Stimulated activated naive B cell treated with anti-CD40 and anti-IgM and Interleukin-4, amounts not matched to agents 10 μg/mL and 1 μg/mL and 100 μg/mL, for 72 hours (primary cell): ENCODE measurements at regions not wholly inside any gene's neighbourhood (a gene's known extent, or its start where the extent isn't known, plus 50 kb on each side); places are given as distances from the start of the nearest gene placed in this dataset.

Experiments
- ATAC-seq, 2 donors: fragments of 150-1000 bp; cut with Tn5 transposase; replicated peaks; 2 replicates each; pipeline ENCODE4 v1.10.0; 2021; ENCODE audit warnings: moderate library complexity in 1 of 2
- DNase-seq: peaks from one replicate; pipeline ENCODE4 v3.0.0; 2021
- H3K27ac Mint-ChIP-seq: one replicate; pipeline ENCODE4 v1.8.0; 2022; ENCODE audit warnings: mild to moderate bottlenecking, mixed read lengths
- H3K27me3 Mint-ChIP-seq, 2 donors: one replicate each; pipeline ENCODE4 v1.8.0; 2022; ENCODE audit warnings: mixed read lengths in 2 of 2
- H3K36me3 Mint-ChIP-seq, 2 donors: one replicate each; pipeline ENCODE4 v1.8.0; 2022; ENCODE audit warnings: mixed read lengths in 2 of 2, mild to moderate bottlenecking in 1 of 2
- H3K4me1 Mint-ChIP-seq, 2 donors: one replicate each; pipeline ENCODE4 v1.8.0; 2022; ENCODE audit warnings: mixed read lengths in 2 of 2, mild to moderate bottlenecking in 1 of 2
- H3K4me3 Mint-ChIP-seq, 2 donors: one replicate each; pipeline ENCODE4 v1.8.0; 2022; ENCODE audit warnings: mild to moderate bottlenecking in 2 of 2, mixed read lengths in 2 of 2, moderate library complexity in 1 of 2
- H3K9me3 Mint-ChIP-seq, 2 donors: one replicate each; pipeline ENCODE4 v1.8.0; 2022; ENCODE audit warnings: mixed read lengths in 2 of 2, mild to moderate bottlenecking in 1 of 2

DNA sequence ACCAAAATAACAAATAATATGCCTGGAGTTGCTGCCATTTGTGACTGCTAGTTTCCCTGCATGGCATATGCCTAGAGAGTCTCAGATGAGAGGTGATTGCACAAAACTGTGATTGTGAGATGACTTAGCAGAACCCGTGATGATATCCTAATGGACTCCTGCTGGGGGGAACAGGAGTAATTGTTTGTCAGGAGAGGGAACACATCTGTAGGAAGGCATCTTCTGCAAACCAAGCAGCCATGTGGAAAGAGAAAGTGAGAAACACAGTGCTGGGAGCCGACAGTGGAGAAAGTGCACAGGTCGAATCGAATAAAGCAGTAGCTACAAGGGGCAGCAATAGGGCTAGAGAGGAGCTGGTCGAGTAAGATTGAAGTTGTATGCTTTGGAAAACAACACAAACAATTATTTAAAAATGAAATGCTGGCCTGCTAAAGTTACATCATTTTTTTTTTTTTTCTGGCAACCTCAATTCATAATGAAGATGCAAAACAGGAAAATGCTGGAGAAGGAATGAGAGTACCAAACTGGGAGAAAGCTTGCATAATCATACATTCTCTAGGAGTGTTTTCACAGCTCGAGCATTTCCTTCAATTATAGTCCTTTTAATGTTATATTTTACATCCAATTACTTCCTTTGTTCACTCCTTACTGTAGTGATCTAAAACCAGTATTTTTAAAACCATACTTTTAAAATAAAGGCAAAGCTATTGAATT, 494.2 kb upstream of the AGTR1 start:
- Mint-ChIP-seq H3K4me3 (no peak overlapping the region), H3K4me1 (no peaks in the 10 kb centered on the region), H3K9me3 (peaks cover 0 to 4% of the 10 kb centered on the region in 2 donors), H3K36me3 (no peaks in the 10 kb centered on the region), H3K27me3 (no peaks in the 10 kb centered on the region), H3K27ac (no peak overlapping the region)
- ATAC-seq (no peak), DNase-seq (no peak)

DNA sequence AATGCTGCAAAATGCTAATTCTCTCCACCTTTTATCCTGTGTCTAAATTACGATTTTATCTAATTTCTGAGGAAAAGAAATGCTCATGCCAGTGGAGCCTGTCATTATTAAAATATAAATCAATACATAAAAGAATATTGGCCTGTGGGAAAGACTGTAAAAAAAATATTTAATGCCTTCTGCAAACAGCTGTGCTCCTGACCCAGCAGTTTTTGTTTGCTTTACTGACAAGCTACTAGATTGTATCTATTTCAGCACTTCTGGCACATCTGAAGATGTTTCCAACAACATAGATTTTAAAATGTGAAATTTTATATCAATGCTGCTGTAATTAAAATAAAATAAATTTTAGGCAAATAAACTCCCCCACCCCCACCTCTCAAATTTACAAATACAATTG, 493.6 kb upstream of the AGTR1 start:
- Mint-ChIP-seq H3K4me3 (no peak overlapping the region), H3K27ac (no peak overlapping the region), H3K36me3 (no peaks in the 10 kb centered on the region), H3K27me3 (no peaks in the 10 kb centered on the region), H3K4me1 (no peaks in the 10 kb centered on the region), H3K9me3 (peaks cover 2 to 4% of the 10 kb centered on the region in 2 donors)
- DNase-seq (no peak), ATAC-seq (no peak)

- no peak overlapping the region for H3K4me3 Mint-ChIP-seq
- ATAC-seq (no peak), DNase-seq (no peak)
- peaks cover 0 to 3% of the 10 kb centered on the region in 2 donors for H3K9me3 Mint-ChIP-seq
- H3K36me3 Mint-ChIP-seq: no peaks in the 10 kb centered on the region
- no peaks in the 10 kb centered on the region for H3K27me3 Mint-ChIP-seq
- H3K27ac Mint-ChIP-seq: no peak overlapping the region
- H3K4me1 Mint-ChIP-seq: no peaks in the 10 kb centered on the region
Measured at GRCh38 chr3:148205977-148206376, 491.7 kb upstream of the AGTR1 start.

DNA sequence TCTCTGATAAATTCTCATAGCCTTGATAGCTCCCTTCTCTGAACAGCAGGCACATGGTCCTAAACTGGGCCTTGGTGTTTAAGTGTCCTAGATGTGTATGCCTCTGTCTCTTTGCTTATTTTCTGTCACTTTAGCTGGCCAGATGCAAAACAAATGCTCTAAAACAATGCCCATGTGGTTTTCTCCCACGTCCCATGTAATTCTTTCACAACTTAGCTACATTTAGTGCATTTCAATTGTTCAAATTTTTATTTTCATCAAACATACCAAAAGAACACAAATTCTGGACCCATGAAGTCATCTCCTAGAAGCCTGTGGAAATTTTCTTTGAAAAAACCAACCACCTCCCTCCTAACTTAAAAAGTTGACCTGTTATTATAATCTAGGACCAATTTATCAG, 491.3 kb upstream of the AGTR1 start:
- no peak overlapping the region for H3K4me3 Mint-ChIP-seq
- no peak overlapping the region for H3K27ac Mint-ChIP-seq
- ATAC-seq: no peak
- no peaks in the 10 kb centered on the region for H3K36me3 Mint-ChIP-seq
- no peaks in the 10 kb centered on the region for H3K4me1 Mint-ChIP-seq
- peaks cover 0 to 3% of the 10 kb centered on the region in 2 donors for H3K9me3 Mint-ChIP-seq
- DNase-seq: no peak
- no peaks in the 10 kb centered on the region for H3K27me3 Mint-ChIP-seq

- Mint-ChIP-seq H3K36me3 (no peaks in the 10 kb centered on the region), H3K9me3 (peaks cover 0 to 3% of the 10 kb centered on the region in 2 donors), H3K4me1 (no peaks in the 10 kb centered on the region), H3K27ac (no peak overlapping the region), H3K4me3 (no peak overlapping the region), H3K27me3 (no peaks in the 10 kb centered on the region)
- DNase-seq: no peak
- no peak for ATAC-seq
Measured at GRCh38 chr3:148208975-148209374, 488.7 kb upstream of the AGTR1 start.

GRCh38 chr3:148211725-148212124, 486.0 kb upstream of the AGTR1 start:
- peaks cover 0 to 3% of the 10 kb centered on the region in 2 donors for H3K9me3 Mint-ChIP-seq
- H3K4me3 Mint-ChIP-seq: no peak overlapping the region
- ATAC-seq: no peak
- no peak for DNase-seq
- no peaks in the 10 kb centered on the region for H3K36me3 Mint-ChIP-seq
- H3K27ac Mint-ChIP-seq: no peak overlapping the region
- no peaks in the 10 kb centered on the region for H3K4me1 Mint-ChIP-seq
- no peaks in the 10 kb centered on the region for H3K27me3 Mint-ChIP-seq

DNA sequence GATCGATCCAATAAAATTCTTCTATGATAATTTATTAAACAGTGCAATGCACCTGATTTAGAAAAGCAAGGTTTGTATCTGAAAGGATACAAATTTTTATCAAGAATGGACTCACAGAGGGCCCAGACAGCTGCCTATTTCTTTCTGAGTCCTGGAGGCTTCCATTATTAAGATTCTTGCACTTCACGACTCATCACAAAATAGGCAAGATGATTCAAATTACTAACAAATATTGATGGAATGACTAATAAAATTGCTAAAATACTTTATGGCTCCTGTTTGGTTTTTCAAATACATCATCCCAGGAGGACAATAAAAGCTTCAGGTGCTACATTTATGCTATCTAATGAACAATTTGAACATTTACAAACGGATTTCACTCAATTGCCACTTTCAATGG, 483.0 kb upstream of the AGTR1 start:
- Mint-ChIP-seq H3K4me1 (no peaks in the 10 kb centered on the region), H3K27ac (no peak overlapping the region), H3K9me3 (no peaks in the 10 kb centered on the region), H3K27me3 (no peaks in the 10 kb centered on the region), H3K36me3 (no peaks in the 10 kb centered on the region), H3K4me3 (no peak overlapping the region)
- no peak for DNase-seq
- no peak for ATAC-seq

DNA sequence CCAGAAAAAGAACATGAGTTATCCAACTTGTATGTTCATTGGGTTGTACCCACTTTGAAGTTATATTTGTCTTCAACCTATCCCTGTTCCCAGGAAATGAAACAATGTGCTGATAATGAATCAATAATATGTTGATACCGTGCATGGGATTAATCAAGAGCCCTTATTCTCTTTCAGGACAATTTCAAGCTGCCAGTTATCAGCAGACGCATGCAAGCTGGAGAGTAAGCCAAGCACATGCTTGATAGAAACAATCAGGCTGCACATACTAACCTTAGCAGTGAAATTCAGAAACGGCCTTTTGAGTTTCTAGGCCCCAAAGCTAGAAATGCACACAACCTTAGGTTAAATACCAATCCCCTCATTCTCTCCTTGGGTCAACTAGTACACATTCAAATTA, 480.4 kb upstream of the AGTR1 start:
- Mint-ChIP-seq H3K27me3 (no peaks in the 10 kb centered on the region), H3K9me3 (no peaks in the 10 kb centered on the region), H3K4me3 (no peak overlapping the region), H3K36me3 (no peaks in the 10 kb centered on the region), H3K27ac (no peak overlapping the region), H3K4me1 (no peaks in the 10 kb centered on the region)
- DNase-seq: no peak
- ATAC-seq: no peak

- H3K4me1 Mint-ChIP-seq: no peaks in the 10 kb centered on the region
- H3K27me3 Mint-ChIP-seq: no peaks in the 10 kb centered on the region
- DNase-seq (no peak), ATAC-seq (no peak)
- H3K4me3 Mint-ChIP-seq: no peak overlapping the region
- no peaks in the 10 kb centered on the region for H3K9me3 Mint-ChIP-seq
- H3K27ac Mint-ChIP-seq: no peak overlapping the region
- no peaks in the 10 kb centered on the region for H3K36me3 Mint-ChIP-seq
Measured at GRCh38 chr3:148218222-148218621, 479.5 kb upstream of the AGTR1 start.

GRCh38 chr3:148219999-148220398, 477.7 kb upstream of the AGTR1 start:
- no peaks in the 10 kb centered on the region for H3K4me1 Mint-ChIP-seq
- ATAC-seq (no peak), DNase-seq (no peak)
- no peaks in the 10 kb centered on the region for H3K9me3 Mint-ChIP-seq
- H3K36me3 Mint-ChIP-seq: no peaks in the 10 kb centered on the region
- H3K4me3 Mint-ChIP-seq: no peak overlapping the region
- H3K27me3 Mint-ChIP-seq: no peaks in the 10 kb centered on the region
- no peak overlapping the region for H3K27ac Mint-ChIP-seq

DNA sequence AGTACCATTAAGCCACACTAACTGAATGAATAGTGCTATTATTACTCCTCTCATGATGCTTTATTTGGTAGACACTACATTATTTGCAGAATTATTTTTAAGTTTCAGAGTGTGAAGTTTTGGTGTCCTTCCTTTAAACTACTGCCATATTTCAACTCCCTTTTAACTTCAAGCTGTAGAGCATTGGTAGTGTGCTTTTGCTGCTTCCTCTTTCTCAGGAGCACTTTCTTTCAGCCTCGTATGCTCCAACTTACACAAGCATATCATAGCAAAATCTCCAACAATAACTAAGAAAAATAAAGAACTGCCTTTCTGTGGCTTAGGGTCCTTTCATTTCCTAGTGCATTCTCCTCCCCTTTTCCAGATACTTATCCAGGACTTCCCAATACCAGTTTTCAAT, 476.4 kb upstream of the AGTR1 start:
- Mint-ChIP-seq H3K27ac (no peak overlapping the region), H3K9me3 (no peaks in the 10 kb centered on the region), H3K27me3 (no peaks in the 10 kb centered on the region), H3K4me3 (no peak overlapping the region), H3K36me3 (no peaks in the 10 kb centered on the region), H3K4me1 (no peaks in the 10 kb centered on the region)
- no peak for DNase-seq
- ATAC-seq: no peak

GRCh38 chr3:148223266-148223665, 474.4 kb upstream of the AGTR1 start:
- Mint-ChIP-seq H3K9me3 (no peaks in the 10 kb centered on the region), H3K27me3 (no peaks in the 10 kb centered on the region), H3K36me3 (no peaks in the 10 kb centered on the region), H3K4me3 (no peak overlapping the region), H3K4me1 (no peaks in the 10 kb centered on the region), H3K27ac (no peak overlapping the region)
- ATAC-seq (no peak), DNase-seq (no peak)

DNA sequence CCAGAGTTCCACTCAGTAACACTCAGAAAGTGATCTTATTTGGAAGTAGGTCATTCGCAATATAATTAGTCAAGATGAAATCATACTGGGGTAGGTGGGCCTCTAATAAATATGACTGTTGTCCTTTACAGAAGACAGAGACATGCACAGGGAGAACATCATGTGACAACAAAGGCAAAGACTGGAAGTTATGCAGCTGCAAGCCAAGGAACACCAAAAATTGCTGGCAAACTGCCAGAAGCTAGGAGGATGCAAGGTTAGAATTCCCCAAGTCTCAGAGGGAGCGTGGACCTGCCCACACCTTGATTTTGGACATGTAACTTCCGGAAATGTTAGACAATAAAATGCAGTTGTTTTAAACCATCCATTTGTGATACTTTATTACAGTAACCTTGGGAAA, 471.5 kb upstream of the AGTR1 start:
- Mint-ChIP-seq H3K27me3 (no peaks in the 10 kb centered on the region), H3K36me3 (no peaks in the 10 kb centered on the region), H3K27ac (no peak overlapping the region), H3K4me1 (no peaks in the 10 kb centered on the region), H3K4me3 (no peak overlapping the region), H3K9me3 (no peaks in the 10 kb centered on the region)
- DNase-seq (no peak), ATAC-seq (no peak)

GRCh38 chr3:148227534-148227933, 470.2 kb upstream of the AGTR1 start:
- H3K4me3 Mint-ChIP-seq: no peak overlapping the region
- no peaks in the 10 kb centered on the region for H3K4me1 Mint-ChIP-seq
- ATAC-seq: no peak
- no peak for DNase-seq
- no peaks in the 10 kb centered on the region for H3K9me3 Mint-ChIP-seq
- H3K27me3 Mint-ChIP-seq: no peaks in the 10 kb centered on the region
- no peak overlapping the region for H3K27ac Mint-ChIP-seq
- H3K36me3 Mint-ChIP-seq: no peaks in the 10 kb centered on the region

- no peaks in the 10 kb centered on the region for H3K36me3 Mint-ChIP-seq
- H3K27ac Mint-ChIP-seq: no peak overlapping the region
- no peaks in the 10 kb centered on the region for H3K4me1 Mint-ChIP-seq
- no peaks in the 10 kb centered on the region for H3K9me3 Mint-ChIP-seq
- H3K4me3 Mint-ChIP-seq: no peak overlapping the region
- H3K27me3 Mint-ChIP-seq: no peaks in the 10 kb centered on the region
- ATAC-seq (no peak), DNase-seq (no peak)
Measured at GRCh38 chr3:148229107-148229506, 468.6 kb upstream of the AGTR1 start.

GRCh38 chr3:148230473-148230872, 467.2 kb upstream of the AGTR1 start:
- no peaks in the 10 kb centered on the region for H3K36me3 Mint-ChIP-seq
- no peak overlapping the region for H3K27ac Mint-ChIP-seq
- ATAC-seq (no peak), DNase-seq (no peak)
- no peaks in the 10 kb centered on the region for H3K4me1 Mint-ChIP-seq
- H3K4me3 Mint-ChIP-seq: no peak overlapping the region
- H3K9me3 Mint-ChIP-seq: no peaks in the 10 kb centered on the region
- no peaks in the 10 kb centered on the region for H3K27me3 Mint-ChIP-seq
